HCEC 1CT (cell line): ENCODE measurements at regions not wholly inside any gene's neighbourhood (a gene's known extent, or its start where the extent isn't known, plus 50 kb on each side); places are given as distances from the start of the nearest gene placed in this dataset.
"Not testable (repeated sequence)": the region's sequence is repeated elsewhere in the genome, so short reads cannot be mapped to it uniquely, and the experiment has no call there.

Experiments used
- DNase-seq: peaks from one replicate; pipeline ENCODE4 v3.0.0-alpha.2; 2017

- DNase-seq, result not testable (repeated sequence)
Measured at GRCh38 chr9:66601472-66601871, 299.1 kb upstream of the ZNF658 start.

- DNase-seq, result not testable (repeated sequence)
Measured at GRCh38 chr9:66631521-66632046, 268.9 kb upstream of the ZNF658 start.

- DNase-seq, result not testable (repeated sequence)
Measured at GRCh38 chr9:66647675-66648074, 252.8 kb upstream of the ZNF658 start.

GRCh38 chr9:66690242-66690641 lies 210.3 kb upstream of the ZNF658 start:
- DNase-seq, result not testable (repeated sequence)

GRCh38 chr9:66695561-66696240 lies 204.8 kb upstream of the ZNF658 start:
- DNase-seq, result not testable (repeated sequence)

- DNase-seq, result not testable (repeated sequence)
Measured at GRCh38 chr9:66697343-66698065, 203.0 kb upstream of the ZNF658 start.

GRCh38 chr9:66698066-66698455 lies 202.5 kb upstream of the ZNF658 start:
- DNase-seq, result not testable (repeated sequence)

GRCh38 chr9:66701411-66702377 lies 198.8 kb upstream of the ZNF658 start:
- DNase-seq, result not testable (repeated sequence)

GRCh38 chr9:66711553-66711952 lies 189.0 kb upstream of the ZNF658 start:
- not testable (repeated sequence) for DNase-seq

GRCh38 chr9:66712870-66713269 lies 187.7 kb upstream of the ZNF658 start:
- not testable (repeated sequence) for DNase-seq

- DNase-seq, result not testable (repeated sequence)
Measured at GRCh38 chr9:66713552-66713951, 187.0 kb upstream of the ZNF658 start.

GRCh38 chr9:66720845-66721244 lies 179.7 kb upstream of the ZNF658 start:
- not testable (repeated sequence) for DNase-seq

GRCh38 chr9:66727540-66727939 lies 173.0 kb upstream of the ZNF658 start:
- not testable (repeated sequence) for DNase-seq

- peak; percentile 0 for DNase-seq
Measured at GRCh38 chr9:66736686-66737085, 163.8 kb upstream of the ZNF658 start.

GRCh38 chr9:66738418-66738817 lies 162.1 kb upstream of the ZNF658 start:
- not testable (repeated sequence) for DNase-seq

GRCh38 chr9:66740136-66740535 lies 160.4 kb upstream of the ZNF658 start:
- not testable (repeated sequence) for DNase-seq

GRCh38 chr9:66745846-66746245 lies 154.7 kb upstream of the ZNF658 start:
- DNase-seq, result not testable (repeated sequence)

- DNase-seq, result not testable (repeated sequence)
Measured at GRCh38 chr9:66752324-66752923, 148.1 kb upstream of the ZNF658 start.

GRCh38 chr9:66759825-66760492 lies 140.6 kb upstream of the ZNF658 start:
- not testable (repeated sequence) for DNase-seq

- not testable (repeated sequence) for DNase-seq
Measured at GRCh38 chr9:66764799-66765493, 135.6 kb upstream of the ZNF658 start.

GRCh38 chr9:66765531-66765930 lies 135.0 kb upstream of the ZNF658 start:
- not testable (repeated sequence) for DNase-seq
